Mucosa of gallbladder (tissue), 1 donor: ENCODE measurements at regions not wholly inside any gene's neighbourhood (a gene's known extent, or its start where the extent isn't known, plus 50 kb on each side); places are given as distances from the start of the nearest gene placed in this dataset.

Experiments
- DNase-seq: peaks from one replicate; pipeline ENCODE4 v3.0.0-alpha.2; 2020; ENCODE audit warnings: low spot score
- donor health status: DM: no; HTN: no; CAD: no.

DNA sequence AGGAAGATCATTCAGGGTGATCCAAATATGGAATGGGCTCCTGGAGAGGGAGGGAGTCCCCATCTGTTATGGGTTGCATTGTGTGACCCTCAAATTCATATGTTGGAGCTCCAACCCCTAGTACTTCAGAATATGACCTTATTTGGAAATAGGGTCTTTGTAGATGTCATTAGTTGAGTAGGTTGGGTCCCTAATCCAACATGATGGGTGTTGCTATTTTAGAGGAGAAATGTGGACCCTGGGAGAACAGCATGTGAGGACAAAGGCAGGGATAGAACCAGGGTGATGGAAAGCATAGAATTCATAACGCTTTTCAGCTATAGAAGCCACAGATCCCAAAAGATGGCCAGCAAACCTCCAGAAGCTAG, 91.5 kb upstream of the SMNDC1 start:
- DNase-seq = no peak

DNA sequence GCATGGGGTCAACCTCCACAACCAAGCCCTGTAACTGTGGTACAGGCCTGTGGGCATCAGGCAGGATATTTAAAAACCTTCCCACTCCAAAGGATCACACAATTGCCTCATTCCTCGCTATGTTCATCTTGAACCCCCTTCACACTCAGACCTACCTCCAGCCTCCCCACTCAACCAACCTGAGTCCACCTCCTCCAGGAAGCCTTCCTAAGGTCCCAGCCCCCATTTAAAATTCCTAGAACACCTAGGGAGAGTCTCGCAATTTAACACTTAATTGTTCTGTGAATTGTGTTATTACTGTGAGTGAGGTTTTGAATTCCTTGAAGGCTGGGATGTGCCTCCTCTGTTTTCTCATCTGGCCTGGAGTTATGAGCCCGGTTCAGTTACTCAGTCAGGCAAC, 93.1 kb upstream of the SMNDC1 start:
- no peak for DNase-seq

DNA sequence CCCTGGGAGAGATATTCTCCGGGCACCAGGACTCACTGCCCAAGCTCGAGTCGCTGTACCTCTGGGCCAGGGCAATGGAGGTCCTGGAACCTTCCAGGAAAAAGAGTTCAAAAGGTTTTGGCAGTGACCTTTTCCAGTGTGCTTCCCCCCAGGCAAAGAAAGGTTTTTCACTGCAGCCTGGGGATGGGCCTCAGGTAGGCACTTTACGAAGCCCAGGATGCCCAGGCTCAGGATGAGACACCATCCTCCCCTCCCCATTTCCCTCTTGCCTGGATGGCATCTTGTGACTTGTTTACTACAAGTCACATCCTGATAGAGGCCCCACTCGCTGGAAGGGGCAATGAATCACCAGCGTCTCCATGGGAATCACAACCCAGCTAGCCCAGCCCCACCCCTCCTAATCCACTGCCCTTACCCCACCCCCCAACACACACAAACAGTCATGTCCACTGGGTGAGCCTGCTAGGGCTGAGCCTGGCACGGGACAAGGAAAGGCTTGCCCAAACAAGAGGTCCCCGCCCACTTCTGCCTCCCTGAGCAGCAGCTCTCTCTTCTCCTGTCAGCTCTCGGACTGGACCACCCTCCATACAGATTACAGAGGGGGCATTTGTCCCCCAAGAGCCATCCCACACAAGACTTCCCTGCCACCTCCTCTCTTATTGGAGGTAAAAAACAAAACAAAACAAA, 93.8 kb upstream of the SMNDC1 start:
- peak; percentile 74 for DNase-seq

DNA sequence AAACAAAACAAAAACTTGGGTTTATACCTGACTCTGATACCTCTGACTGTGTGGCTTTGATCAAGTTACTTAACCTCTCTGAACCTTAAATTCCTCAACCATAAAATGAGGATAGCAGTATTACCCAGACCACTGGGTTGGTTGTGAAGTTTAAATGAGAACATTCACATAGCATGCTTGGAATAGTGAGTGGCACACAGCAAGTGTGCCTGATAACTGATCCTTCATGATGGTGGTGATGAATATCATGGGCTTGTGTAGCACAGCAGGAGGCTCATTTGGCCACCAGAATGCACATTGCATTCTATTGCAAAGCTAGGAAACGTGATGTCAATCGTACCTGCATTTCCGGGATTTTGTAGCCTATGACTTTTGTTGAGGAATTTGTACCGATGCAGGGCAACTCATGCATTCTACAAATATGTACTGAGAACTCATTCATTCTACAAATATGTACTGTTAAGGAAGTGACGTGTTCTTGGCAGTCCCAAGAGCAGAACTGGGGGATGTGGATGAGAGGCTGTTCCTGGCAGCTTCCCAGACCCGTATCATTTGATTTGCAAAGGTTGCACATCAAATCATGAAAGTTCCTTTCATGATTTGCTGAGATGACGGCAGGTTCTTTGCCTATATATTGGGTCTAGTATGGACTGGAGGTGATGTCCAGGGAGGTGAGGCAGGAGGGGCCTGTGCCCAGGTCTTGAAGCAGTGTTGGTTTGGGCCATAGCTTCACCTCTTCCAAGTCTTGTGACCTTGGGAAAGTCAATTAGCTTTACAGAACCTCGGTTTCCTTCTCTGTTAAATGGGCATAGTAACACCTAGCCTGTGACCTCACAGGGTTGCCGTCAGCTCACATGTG, 94.6 kb upstream of the SMNDC1 start:
- DNase-seq = peak; percentile 51

DNA sequence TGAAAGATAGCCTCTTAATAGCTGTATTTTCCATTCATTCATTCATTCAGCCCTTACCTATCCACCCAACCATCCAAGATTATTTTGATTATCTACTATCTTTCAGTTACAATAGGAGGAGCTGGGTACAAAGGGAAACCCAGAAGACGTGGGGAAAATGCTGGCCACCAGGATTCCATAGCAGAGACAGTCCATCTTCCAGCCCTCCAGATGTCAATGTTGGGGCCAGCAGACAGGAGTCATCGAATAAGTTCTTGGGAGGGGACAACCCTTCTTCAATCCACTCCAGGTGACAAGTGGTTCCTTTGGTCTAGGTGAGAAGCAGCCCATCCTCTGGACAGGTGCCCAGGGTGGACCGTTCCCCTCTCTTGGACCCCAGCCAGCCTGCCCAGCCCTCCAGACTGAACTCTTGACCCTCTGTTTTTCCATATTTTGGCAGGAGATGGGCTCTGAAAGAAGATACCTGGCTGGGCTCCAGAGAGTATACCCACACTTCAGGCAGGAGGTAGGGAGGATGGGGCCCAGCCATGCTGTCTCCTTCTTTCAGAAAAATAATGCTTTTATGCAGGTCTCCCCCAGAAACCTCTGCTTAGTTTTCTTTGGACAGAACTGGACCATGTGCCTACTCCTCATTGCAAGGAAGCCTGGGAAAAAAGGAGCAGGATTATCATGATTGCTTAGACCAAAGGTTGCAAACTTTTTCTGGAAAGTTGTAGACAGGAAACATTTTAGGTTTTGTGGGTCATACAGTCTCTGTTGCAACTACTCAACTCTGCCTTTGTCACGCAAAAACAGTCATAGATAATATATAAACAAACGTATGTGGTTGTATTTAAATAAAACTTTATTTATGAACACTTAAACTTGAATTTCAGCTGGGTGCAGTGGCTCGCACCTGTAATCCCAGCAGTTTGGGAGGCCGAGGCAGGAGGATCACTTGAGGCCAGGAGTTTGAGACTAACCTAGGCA, 95.5 kb upstream of the SMNDC1 start:
- no peak for DNase-seq

DNA sequence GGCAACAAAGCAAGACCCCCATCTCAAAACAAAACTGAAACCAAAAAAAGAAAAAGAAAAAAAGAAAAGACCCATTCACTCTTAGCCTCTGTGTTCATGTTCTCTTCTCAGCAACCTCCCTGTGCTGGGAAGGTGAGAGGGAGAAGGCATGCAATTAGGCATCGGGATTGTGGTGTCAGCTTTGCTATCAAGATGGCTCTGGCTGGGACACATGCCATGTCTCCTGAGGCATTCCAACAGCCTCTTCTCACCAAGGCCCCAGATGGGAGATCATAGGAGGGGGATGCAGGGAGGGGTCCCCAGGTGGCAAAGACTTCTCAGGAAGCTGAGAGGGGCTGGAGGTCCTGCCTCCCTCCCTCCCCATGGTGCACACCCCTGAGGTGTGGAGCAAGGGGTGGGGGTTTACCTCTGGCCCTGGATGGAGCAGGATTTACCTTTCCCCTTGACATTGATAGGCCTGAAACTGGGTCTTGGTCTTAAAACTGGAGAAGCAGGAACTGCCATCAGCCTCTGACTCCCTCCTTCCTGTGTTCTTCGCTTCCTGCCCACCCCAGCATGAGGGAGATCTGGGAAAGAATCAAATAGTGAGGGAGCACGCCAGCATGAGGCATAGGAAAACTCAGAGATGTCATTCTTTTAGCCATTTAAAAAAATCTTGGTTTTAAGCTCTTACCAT, 96.2 kb upstream of the DUSP5 start:
- DNase-seq = no peak

DNA sequence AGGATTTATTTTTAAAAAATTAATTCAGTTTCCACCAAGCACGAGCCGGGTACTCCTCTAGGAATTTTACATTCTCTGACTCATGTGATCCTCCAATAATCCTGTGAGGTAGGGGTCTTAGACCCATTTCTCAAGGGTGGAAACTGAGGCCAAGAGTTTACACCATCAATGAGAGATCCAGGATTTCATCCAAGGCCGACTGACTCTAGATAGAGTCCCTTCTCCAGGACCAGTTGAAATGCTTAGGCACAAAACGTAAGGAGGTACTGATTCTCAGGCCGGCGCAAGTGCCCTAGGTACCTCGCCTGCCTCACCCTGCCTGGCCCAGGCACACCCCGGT, 95.7 kb upstream of the DUSP5 start:
- no peak for DNase-seq

DNA sequence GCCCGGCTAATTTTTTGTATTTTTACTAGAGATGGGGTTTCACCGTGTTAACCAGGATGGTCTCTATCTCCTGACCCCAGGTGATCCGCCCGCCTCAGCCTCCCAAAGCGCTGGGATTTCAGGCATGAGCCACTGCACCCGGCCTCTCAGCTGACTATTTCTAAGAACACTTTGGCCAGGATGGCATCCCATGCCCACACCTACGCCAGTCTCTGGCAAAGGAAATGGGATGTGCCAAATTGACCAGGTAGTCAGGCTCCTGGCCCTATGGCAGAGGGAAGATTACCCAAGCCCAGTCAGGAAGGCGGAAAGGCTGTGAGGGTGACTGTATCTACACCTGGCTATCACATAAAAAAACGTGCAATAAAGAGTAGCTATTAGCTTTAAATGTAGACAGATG, 94.1 kb upstream of the DUSP5 start:
- no peak for DNase-seq

DNA sequence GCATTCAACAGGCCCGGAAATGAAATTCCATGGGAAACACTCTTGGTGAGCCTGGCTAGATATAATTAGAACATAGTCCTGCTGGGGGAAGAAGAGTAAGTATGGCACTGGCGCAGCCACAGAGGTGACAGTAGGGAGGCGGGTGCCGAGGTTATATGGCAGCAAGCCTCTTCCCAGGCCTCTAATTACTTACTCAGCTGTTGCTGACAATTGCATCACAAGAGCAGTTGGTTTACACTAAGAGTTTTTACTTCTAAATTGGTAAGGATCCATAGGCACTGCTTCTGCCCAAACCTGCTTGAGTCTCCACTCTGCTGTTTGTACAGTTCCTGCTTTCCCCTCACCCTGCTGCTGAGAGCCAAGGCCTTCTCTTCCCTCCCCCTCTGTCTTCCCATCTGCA, 93.3 kb upstream of the DUSP5 start:
- DNase-seq = no peak

DNA sequence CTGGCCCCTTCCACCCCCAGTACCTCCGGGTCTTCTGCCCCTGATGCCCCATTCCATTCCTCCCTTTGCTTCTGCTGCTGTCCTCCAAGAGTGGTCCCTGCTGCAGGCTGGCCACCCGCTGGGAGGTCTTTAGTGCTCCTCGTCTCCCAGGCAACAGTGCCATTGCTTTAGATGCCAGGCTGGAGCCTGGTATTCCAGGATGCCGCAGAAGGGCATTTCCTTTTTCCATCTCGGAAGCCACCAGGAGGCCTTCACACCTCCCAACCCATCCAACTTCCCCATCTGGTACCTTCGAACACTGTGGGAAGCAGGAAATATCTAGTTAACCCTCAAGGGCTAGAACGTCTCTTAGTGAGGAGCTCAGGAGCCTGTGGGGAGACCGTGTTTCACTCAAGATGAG, 92.9 kb upstream of the DUSP5 start:
- DNase-seq = no peak

DNA sequence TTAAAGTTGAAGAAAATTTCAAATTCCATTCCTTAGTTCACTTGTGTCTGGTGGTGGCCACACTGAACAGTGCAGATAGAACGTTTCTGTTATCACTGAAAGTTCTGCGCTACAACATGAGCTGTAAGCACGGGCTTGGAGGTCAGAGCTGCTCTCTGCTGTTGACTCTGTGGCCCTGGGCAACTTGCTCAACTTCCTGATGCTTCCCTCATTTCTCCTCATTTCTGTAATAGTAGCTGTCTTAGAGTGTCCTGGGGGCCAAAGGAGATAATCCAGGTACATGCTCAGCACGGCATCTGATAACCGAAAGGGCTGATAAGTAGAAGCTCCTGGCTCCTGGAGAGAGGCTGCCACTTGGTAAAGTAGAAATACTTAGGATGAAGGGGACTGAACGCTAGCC, 92.3 kb upstream of the DUSP5 start:
- DNase-seq = no peak

DNA sequence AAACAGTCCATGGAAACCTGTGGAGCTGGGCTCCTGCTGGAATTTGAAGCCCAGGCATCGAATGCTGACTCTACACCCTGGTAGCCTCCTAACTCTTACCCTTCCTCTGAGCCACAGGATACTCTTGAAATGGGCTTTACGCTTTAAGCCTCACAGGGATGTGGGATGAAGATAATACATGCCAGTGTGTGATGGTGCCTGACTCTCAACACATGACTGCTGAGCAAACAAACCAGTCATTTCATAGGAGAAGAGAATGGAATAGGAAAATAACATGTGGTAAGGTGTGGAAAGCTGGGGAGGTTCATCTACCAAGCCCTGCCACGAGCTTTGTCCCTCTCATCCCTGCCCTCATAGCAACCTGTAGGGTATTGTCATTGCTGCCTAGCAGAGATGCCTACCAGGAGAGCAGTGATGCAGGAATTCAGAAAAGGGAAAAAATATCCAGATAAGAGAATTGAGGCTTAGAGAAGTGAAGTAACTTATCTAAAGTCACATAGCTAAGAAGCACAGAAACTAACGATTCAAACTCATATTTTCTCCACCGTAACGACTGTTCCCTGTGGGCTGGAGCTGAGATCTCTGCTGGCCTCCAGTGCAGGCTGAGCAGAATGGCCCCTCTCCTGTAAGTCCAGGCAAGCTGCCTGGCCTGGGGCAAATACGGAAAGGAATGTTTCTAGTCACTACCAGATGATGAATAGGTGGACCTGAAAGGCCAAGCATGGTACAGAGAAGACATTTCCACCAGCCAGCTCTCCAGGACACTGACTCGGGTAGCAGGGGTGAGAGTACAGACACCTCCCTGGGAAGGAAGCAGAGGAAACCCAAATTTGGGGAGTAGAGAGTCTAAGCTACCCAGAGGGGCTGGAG, 90.2 kb upstream of the DUSP5 start:
- DNase-seq = no peak

DNA sequence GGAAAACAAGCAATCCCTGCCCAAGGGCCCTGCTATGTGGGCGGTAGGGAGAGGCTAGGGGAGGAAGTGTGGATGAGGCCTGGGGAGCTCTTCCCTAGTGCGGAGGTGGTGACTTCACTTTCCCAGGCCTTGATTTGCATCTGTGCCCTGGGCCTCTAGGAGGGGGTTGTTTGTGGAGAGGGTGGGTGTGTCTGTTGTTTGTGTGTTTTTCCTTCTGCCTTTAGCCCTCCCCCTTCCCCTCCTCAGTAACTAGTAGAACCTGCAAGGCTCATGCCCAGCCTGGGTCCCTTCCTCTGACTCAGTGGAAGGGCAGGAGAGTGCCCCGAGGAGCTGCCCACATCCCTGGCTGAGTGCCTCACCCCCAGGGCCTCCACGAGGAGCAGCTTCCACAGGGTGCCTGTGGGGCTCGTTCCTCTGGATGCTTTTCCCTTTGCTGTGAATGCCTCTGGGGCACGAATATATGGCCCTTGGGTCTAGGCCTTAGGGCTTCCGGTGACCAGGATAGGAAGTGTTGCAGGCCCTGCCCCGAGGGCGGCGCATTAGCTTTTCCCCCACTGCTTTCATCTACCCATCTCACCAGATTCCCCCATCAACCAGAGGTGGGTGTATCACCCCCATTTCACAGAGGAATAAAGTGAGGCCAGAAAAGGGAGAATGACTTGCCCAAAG, 89.4 kb upstream of the DUSP5 start:
- DNase-seq = no peak

DNA sequence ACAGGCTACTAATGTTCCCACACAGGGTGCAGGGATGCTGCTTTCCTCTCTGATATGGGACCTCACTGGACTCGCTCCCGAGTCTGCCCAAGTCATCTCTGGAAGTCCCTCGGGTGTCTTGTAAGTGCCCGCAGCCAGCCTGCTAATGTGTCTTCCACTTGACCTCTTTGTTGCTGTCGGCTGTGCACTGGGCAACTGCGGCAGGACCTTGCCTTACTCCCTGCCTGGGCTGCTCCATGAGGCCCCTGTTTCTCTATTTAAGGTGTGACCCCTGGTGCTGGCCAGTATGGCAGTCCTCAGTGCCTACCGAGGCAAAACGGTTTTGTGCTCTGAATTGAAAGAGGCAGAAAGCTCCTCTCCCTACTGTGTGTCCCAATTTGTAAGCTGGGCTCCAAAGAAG, 88.8 kb upstream of the DUSP5 start:
- DNase-seq = no peak

DNA sequence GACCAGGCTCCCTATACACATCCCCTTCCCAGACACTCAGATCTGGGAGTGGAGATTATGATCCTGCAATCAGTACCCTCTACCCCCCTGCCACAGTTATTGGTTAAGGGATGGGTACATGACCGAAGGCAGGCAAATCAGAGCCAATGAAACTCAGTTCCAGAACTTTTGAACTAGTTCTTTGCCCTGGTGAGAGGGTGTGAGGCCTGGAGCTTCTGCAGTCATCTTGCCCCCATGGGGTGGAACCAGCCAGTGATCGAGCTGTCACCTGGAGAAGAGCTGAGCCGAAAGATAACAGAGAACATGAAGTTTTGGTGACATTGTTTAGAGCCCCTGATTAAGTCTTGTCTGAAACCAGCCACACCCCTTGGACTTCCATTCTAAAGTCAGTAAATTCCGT, 88.2 kb upstream of the DUSP5 start:
- DNase-seq = no peak

DNA sequence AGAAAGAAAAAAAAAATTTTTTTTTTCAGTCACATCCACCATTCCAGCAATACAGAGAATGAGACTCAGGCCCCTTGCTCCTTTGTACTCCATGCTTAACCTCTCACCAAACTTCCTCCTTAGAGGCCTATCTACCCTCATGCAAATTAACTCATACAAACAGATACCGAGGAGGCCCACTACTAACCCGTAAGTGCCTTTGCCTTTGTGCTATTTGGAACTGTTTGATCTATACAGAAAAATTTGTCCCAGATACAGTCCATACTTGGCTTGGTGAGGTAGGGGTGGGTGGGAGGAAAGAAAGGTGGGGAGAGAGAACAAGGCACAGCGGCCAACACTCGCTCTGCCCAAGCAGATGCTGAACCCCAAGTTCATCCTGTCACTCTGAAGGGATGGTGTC, 87.8 kb upstream of the DUSP5 start:
- DNase-seq = no peak

DNA sequence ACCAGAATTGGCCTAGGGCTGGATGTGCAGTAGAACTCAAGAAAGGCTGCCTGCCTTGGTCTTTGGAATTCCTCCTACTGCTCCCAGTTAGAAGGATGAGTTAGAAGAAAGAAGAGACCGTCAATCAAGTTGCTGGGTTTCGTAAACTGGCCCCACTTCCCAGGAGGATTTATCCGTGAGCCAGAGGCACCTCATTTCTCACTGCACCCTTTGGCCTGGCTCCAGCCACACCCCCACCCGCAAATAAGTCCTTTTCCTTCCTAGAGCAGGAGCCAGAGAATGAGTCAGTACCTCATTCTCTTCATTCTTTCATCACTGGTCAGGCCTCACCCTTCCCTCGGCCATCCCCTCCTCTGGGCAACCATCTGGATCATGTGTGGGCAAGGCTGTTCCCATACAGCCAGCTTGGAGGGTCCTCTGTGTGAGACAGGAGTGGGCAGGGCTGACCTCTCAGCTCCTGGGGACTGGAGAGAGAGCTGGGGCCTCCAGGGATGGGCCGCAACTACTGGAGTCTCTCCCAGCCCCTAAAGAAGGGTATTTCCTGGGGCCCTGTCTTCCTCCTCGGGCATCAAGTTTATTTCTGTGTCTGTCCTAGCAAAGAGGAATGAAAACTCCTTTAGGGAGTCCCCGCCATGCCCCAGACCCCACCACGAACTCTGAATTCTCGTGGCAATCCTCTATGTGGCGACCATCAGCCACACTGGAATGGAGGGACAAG, 87.2 kb upstream of the DUSP5 start:
- DNase-seq = peak; percentile 87

DNA sequence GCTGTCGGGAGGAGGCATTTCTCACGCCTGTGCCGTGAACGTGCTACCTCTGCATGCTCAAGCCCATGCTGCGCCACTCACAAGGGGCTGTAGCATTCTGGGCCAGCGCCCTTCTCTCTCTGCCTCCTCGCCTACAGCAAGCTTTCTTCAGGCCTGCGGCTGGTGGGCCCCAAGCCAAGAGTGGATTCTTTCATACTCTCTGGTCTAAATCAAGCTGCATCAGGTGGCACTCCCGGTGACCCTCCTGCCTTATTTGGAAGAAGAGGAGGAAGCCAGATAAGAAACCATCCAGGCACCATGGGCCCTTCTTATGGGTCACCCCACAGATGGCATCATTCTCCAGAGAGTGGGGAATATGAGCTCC, 86.7 kb upstream of the DUSP5 start:
- peak; percentile 61 for DNase-seq

DNA sequence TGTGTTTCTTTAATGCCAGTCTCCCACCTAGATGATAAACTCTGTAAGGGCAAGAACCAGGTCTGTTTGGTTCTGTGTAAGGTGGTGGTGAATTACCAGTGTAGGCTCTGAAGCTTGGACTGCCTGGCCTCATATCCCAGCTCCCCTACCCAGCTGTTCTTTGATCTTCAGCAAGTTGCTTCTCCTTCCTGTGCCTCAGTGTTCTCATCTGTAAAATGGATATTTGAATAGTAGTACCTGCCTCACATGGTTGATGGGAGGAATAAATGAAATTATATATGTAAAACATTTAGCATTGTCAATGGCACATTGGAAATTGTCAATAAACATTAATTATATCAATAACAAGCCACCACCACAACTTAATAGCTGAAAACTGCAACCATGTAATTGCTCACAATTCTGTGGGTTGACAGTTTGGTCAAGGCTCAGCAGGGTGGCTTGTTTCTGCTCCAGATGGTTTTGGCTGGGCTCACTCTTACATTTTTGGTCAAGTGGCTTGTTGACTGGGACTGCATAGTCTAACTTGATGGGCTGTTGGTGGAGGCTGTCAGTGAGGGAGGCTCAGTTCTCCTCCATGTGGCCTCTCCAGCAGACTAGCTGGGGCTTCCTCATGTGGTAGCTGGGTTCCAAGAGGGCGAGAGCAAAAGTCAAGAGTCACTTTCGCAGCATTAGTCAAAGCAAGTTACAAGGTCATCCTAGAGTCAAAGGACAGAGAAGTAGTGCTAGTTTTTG, 84.5 kb upstream of the DUSP5 start:
- DNase-seq = no peak
